Heart left ventricle (tissue), 13 donors: ENCODE measurements at regions not wholly inside any gene's neighbourhood (a gene's known extent, or its start where the extent isn't known, plus 50 kb on each side); places are given as distances from the start of the nearest gene placed in this dataset.

Experiments used
- CTCF ChIP-seq, 12 donors: fragments of 200-600 bp; sonication (generic) in 4 of 12; IDR thresholded peaks; one replicate each; pipeline versions ENCODE4 v1.5.0 to v1.8.0; 2018 to 2022; ENCODE audit warnings: antibody characterized with exemption in 12 of 12, mild to moderate bottlenecking in 5 of 12
- POLR2A ChIP-seq, 2 donors: fragments of 450-650 bp; IDR thresholded peaks; one replicate each; pipeline ENCODE4 v1.6.1; 2017; ENCODE audit warnings: antibody characterized with exemption in 2 of 2, mild to moderate bottlenecking in 2 of 2, moderate library complexity in 2 of 2
- donor health status: ischemic (EF 13 %, LVEDD 7.1; RV severe dilation, severe dysfunction).
- donor health status: DM: no; HTN: yes; CAD: no.
- donor health status: DM: no; HTN: no; CAD: no.
- donor health status: ischemic (EF 25% LVEDD 6.9; RV normal size, moderate dysfunction).
- donor health status: ischemic (EF 25% LVEDD 5.7; RV mildly dilated, moderate dysfunction).
- donor health status: ischemic (EF 35%, LVEDD 5.7; RV mildly dilated, moderate dysfunction).
- donor health status: nonischemic (EF 11% LVEDD 7.7; RV severe dilation, severe dysfunction).
- donor health status: DM: yes; HTN: yes; CAD: no.
- donor health status: PGD.
- donor health status: ischemic (EF 29% LVEDD 5.4; RV normal size, mild dysfunction).
- donor health status: nonischemic (EF 23%, LVEDD 6.1; RV moderate dilation, normal function).

GRCh38 chr3:153078826-153079225 is 83.2 kb upstream of the RAP2B start:
- TF ChIP-seq CTCF (IDR thresholded peaks at IDR 0.05) (no peak), POLR2A (IDR thresholded peaks at IDR 0.05) (no peak)
